C4-2B (cell line): ENCODE measurements at regions not wholly inside any gene's neighbourhood (a gene's known extent, or its start where the extent isn't known, plus 50 kb on each side); places are given as distances from the start of the nearest gene placed in this dataset.

Experiments
- H3K27ac ChIP-seq: fragments of 450-650 bp; 2 replicates; pipeline ENCODE4 v1.5.1; 2017
- ZFX ChIP-seq: fragments of 450-650 bp; IDR thresholded peaks from 2 replicates; pipeline ENCODE4 v1.6.1; 2017
- TF ChIP-seq, protein P1 (sequence below): fragments of 450-650 bp; conservative IDR thresholded peaks from 2 replicates; pipeline ENCODE4 v1.5.1; 2017; ENCODE audit warnings: mild to moderate bottlenecking

DNA sequence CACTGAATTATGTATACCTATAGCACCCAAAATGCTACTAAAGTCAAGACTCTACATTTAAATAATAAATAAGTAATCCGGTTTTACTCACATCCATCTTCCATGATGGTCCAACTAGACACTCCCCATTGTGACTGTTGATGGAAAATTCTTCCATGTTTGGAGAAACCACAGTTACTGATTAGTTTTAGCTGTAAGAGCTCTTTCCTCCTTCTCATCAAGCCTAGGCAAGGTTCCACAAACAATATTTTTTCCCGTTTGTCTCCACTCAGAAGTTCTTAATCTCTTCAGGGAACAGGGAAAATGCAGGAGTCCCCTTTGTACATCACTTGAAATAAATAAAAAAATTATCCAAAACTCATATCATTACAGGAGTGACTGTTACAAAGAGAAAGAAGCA is 70.7 kb upstream of the EDNRB start:
- TF ChIP-seq ZFX, result no peak
- TF ChIP-seq, protein P1, sequence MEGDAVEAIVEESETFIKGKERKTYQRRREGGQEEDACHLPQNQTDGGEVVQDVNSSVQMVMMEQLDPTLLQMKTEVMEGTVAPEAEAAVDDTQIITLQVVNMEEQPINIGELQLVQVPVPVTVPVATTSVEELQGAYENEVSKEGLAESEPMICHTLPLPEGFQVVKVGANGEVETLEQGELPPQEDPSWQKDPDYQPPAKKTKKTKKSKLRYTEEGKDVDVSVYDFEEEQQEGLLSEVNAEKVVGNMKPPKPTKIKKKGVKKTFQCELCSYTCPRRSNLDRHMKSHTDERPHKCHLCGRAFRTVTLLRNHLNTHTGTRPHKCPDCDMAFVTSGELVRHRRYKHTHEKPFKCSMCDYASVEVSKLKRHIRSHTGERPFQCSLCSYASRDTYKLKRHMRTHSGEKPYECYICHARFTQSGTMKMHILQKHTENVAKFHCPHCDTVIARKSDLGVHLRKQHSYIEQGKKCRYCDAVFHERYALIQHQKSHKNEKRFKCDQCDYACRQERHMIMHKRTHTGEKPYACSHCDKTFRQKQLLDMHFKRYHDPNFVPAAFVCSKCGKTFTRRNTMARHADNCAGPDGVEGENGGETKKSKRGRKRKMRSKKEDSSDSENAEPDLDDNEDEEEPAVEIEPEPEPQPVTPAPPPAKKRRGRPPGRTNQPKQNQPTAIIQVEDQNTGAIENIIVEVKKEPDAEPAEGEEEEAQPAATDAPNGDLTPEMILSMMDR, result no peak

DNA sequence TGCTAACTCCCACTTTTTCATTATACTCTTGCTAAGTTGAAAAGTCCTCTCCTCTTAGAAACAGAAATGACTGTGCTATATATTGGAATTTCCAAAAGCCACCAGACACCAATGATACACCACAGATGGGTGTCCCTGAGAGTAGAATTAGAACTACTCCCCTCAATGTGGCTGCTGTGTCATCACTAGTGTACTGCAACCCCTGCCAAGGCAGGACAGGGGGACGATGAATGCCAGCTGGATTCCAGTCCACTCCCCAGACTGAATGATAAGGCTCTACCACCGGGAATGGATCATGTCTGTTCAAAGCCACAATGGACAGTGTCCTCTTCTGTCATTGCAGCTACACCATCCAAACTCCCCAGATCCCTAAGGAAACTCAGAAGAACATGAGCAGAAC is 69.7 kb upstream of the EDNRB start:
- TF ChIP-seq ZFX, result no peak
- TF ChIP-seq, protein P1, result no peak
- H3K27ac ChIP-seq, result no peak overlapping the region

More for the DNA sequence above, 70.7 kb upstream of the EDNRB start:
- no peak overlapping the region for H3K27ac ChIP-seq

DNA sequence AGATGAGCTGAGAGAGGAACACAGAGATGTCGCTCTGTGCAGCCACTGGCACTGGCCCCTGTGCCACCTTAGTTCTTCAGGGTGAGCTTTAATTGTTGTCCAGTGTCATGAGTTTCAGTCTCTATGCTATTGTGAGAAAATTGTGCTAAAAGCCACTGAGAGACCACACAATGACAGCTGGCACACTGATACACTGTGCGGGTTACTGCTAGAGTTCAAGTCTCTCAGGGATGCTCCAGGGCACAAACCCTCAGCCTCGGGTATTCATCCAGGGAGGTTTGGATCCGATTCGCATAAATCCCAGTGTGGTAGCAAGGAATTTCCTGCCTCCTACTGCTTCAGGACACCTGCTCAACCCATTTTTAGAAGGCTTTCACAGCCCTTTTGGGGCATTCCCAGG is 68.1 kb upstream of the EDNRB start:
- H3K27ac ChIP-seq, result no peak overlapping the region
- TF ChIP-seq, protein P1, result no peak
- TF ChIP-seq ZFX, result no peak

DNA sequence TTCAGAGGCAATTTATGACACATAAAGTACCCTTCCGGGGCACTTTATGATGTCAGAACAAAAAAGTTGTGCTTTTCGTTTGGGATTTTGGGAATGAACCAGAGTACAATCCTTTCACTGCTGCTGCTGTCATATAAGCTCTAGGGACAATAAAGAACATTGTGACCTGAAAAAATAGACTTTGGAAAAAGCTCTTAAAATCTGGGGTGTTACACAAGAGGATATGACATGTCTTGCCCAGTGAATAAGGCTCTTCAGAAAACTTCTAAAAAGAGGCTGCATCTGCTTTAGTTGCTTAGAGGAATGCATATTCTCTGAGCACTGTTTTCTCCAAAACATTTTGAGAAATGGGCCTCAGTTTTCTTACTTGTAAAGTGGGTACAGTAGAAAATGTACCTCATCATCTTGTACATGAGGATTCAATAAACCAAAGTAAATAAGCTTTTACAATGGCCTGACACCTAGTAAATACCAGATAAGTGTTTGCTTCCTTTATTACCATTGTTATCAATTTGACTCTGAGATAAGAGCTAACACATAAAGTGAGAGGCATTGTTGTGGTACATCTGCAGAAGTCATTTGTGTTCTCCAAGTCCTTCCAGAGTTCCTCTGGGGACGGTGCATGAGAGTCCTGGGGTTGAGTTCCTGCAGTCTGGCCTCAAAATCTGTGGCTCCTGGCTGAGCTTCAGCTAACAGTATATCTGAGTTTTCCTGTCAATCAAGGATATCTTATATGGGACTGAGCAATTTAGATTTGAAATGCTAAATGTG is 67.4 kb upstream of the EDNRB start:
- H3K27ac ChIP-seq, result no peak overlapping the region
- TF ChIP-seq, protein P1, result no peak
- no peak for TF ChIP-seq ZFX

DNA sequence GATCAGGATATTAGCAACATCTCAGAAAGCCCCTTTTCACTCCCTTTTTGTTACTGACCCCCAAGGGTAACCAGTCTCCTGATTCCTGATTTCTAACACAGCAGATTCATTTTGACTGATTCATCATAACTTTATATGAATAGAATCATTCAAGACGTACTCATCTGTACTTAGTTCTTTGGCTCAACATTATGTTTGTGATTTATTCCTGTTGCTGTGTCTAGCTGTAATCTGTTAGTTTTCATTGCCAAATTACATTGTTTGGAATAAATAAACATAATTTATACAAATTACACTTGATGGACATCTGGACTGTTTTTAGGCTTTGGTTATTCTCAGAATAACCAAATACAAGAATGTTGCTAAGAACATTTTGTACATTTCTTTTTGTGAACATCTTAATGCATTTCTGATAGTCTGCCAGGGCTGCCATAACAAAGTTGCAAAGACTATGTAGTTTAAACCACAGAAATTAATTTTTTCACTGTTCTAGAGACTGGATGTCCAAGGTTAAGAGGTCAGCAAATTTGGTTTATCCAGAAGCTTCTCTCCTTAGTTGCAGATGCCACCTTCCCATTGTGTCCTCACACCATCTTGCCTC is 62.8 kb upstream of the EDNRB start:
- TF ChIP-seq, protein P1, result no peak
- TF ChIP-seq ZFX, result no peak
- no peak overlapping the region for H3K27ac ChIP-seq

DNA sequence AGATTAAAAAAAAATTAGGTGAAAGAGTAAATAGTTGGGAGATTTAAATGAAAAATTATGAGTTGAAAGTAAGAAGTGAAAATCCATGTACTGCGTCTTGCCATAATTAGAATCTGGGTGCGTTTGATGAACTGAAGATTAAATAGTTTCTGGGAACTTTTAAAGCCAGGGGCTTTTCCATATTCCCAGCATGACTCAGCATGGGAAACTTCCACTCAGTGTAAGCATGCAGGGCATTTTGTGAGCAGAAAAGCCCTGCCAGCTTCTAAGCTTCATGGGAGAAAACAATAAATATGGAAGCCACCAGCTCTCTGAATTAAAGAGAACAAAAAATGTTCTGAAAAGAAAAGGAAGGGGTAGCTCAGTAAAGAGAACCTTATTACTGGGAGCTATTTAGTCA is 62.0 kb upstream of the EDNRB start:
- TF ChIP-seq ZFX, result no peak
- TF ChIP-seq, protein P1, result no peak
- no peak overlapping the region for H3K27ac ChIP-seq

DNA sequence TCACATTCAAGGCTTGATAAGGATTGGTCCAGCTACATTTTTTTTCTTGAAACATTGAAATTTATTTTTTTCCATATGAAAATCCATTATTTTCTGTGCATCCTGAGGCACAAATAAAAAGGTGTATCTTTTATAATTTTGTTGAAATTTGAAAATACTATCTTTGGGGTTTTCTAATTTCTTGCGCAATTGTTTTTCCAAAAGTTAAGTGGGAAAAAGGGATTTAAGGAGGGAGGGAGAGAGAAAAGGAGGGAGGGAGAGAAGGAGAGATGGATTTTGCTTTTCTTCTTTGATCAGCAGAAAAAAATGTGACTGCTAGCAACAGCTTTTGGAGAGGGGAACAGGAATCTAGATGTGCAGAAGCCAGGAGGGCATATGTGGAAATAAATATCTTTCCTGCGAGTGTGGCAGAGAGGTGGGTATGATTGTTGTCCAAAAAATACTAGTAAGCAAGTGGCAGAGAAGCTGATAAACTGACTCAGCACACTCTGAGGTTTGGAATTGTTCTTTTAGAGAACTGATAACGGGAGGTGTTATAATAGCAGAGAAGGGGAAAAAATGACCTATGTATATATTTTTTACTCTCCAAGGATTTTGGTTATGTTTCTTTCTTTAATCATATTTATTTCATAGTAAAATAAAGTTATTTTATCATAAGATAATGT is 61.2 kb upstream of the EDNRB start:
- H3K27ac ChIP-seq, result no peak overlapping the region
- TF ChIP-seq ZFX, result no peak
- TF ChIP-seq, protein P1, result no peak
